H1 (cell line): ENCODE measurements at regions not wholly inside any gene's neighbourhood (a gene's known extent, or its start where the extent isn't known, plus 50 kb on each side); places are given as distances from the start of the nearest gene placed in this dataset.

Source experiments
- CHD7 ChIP-seq: fragments of 300-600 bp; sonication (generic); IDR thresholded peaks from 2 replicates; pipeline ENCODE4 v1.7.1; 2012; ENCODE audit warnings: low read length, moderate library complexity, mild to moderate bottlenecking, inconsistent platforms; ENCODE audit not compliant: insufficient replicate concordance

GRCh38 chr11:45395947-45396346 is 109.8 kb upstream of the SYT13 start (continued):
- no peak for TF ChIP-seq CHD7
